H9 (cell line): ENCODE measurements at regions not wholly inside any gene's neighbourhood (a gene's known extent, or its start where the extent isn't known, plus 50 kb on each side); places are given as distances from the start of the nearest gene placed in this dataset.

Source experiments
- DNase-seq: peaks from one replicate; pipeline ENCODE4 v3.0.0-alpha.2; 2017
- H2AFZ ChIP-seq: one replicate; pipeline ENCODE4 v1.6.1; 2013; ENCODE audit warnings: mild to moderate bottlenecking, low read length, control low read depth, moderate library complexity
- H2AK5ac ChIP-seq: 2 replicates; pipeline ENCODE4 v1.6.1; 2013; ENCODE audit warnings: low read length, control low read depth, mixed read lengths; ENCODE audit not compliant: insufficient read length
- H2BK120ac ChIP-seq: one replicate; pipeline ENCODE4 v1.6.1; 2013; ENCODE audit warnings: low read depth, mild to moderate bottlenecking, low read length, control low read depth, inconsistent platforms; ENCODE audit not compliant: poor library complexity, severe bottlenecking
- H2BK12ac ChIP-seq: 2 replicates; pipeline ENCODE4 v1.6.1; 2013; ENCODE audit warnings: low read length, control low read depth, mixed read lengths, low read depth; ENCODE audit not compliant: insufficient read length
- H2BK15ac ChIP-seq: 2 replicates; pipeline ENCODE4 v1.6.1; 2013; ENCODE audit warnings: low read depth, low read length, control low read depth
- H2BK20ac ChIP-seq: one replicate; pipeline ENCODE4 v1.6.1; 2013; ENCODE audit warnings: low read depth, mild to moderate bottlenecking, low read length, control low read depth, inconsistent platforms; ENCODE audit not compliant: poor library complexity, severe bottlenecking
- H2BK5ac ChIP-seq: 2 replicates; pipeline ENCODE4 v1.6.1; 2013; ENCODE audit warnings: low read length, control low read depth, mixed read lengths; ENCODE audit not compliant: insufficient read length
- H3K14ac ChIP-seq: 2 replicates; pipeline ENCODE4 v1.6.1; 2013; ENCODE audit warnings: low read length, control low read depth; ENCODE audit not compliant: insufficient read depth
- H3K18ac ChIP-seq: 2 replicates; pipeline ENCODE4 v1.6.1; 2013; ENCODE audit warnings: low read depth, mild to moderate bottlenecking, mixed read lengths, low read length, control low read depth; ENCODE audit not compliant: insufficient read length
- H3K23ac ChIP-seq: 2 replicates; pipeline ENCODE4 v1.6.1; 2013; ENCODE audit warnings: low read length, control low read depth, mixed read lengths, low read depth; ENCODE audit not compliant: insufficient read length
- H3K23me2 ChIP-seq: 2 replicates; pipeline ENCODE4 v1.6.1; 2013; ENCODE audit warnings: low read depth, mild to moderate bottlenecking, mixed read lengths, low read length, control low read depth; ENCODE audit not compliant: insufficient read length, poor library complexity, severe bottlenecking
- H3K27ac ChIP-seq: 2 replicates; pipeline ENCODE4 v1.5.1; 2013; ENCODE audit warnings: low read length, control low read depth, mixed read lengths, low read depth; ENCODE audit not compliant: insufficient read length
- H3K27me3 ChIP-seq: 2 replicates; pipeline ENCODE4 v1.6.1; 2013; ENCODE audit warnings: low read length, control low read depth, inconsistent platforms; ENCODE audit not compliant: insufficient read depth
- H3K4ac ChIP-seq: 2 replicates; pipeline ENCODE4 v1.6.1; 2013; ENCODE audit warnings: low read depth, mild to moderate bottlenecking, control low read depth, inconsistent platforms, low read length, moderate library complexity
- H3K4me1 ChIP-seq: 2 replicates; pipeline ENCODE4 v1.6.1; 2013; ENCODE audit warnings: low read length, control low read depth, inconsistent platforms; ENCODE audit not compliant: insufficient read depth
- H3K4me2 ChIP-seq: 2 replicates; pipeline ENCODE4 v1.6.1; 2013; ENCODE audit warnings: low read length, control low read depth, mixed read lengths; ENCODE audit not compliant: insufficient read length, insufficient read depth
- H3K56ac ChIP-seq: 2 replicates; pipeline ENCODE4 v1.6.1; 2013; ENCODE audit warnings: low read depth, mild to moderate bottlenecking, mixed read lengths, low read length, control low read depth; ENCODE audit not compliant: insufficient read length
- H3K79me1 ChIP-seq: 2 replicates; pipeline ENCODE4 v1.6.1; 2013; ENCODE audit warnings: low read depth, mild to moderate bottlenecking, moderate library complexity, low read length, control low read depth, inconsistent platforms; ENCODE audit not compliant: insufficient read depth, poor library complexity, severe bottlenecking
- H3K79me2 ChIP-seq: 2 replicates; pipeline ENCODE4 v1.6.1; 2013; ENCODE audit warnings: low read length, control low read depth, inconsistent platforms; ENCODE audit not compliant: insufficient read depth
- H3K9ac ChIP-seq: 2 replicates; pipeline ENCODE4 v1.6.1; 2013; ENCODE audit warnings: low read length, control low read depth, mixed read lengths; ENCODE audit not compliant: insufficient read length; ENCODE audit errors: extremely low read depth
- H3K9me3 ChIP-seq: one replicate; pipeline ENCODE4 v1.6.1; 2013; ENCODE audit warnings: low read depth, low read length, inconsistent platforms; ENCODE audit not compliant: control insufficient read depth
- H3T11ph ChIP-seq: one replicate; pipeline ENCODE4 v1.6.1; 2013; ENCODE audit warnings: mild to moderate bottlenecking, low read length, control low read depth, inconsistent platforms
- H4K20me1 ChIP-seq: one replicate; pipeline ENCODE4 v1.6.1; 2013; ENCODE audit not compliant: control insufficient read depth, insufficient read length, insufficient read depth
- H4K5ac ChIP-seq: 2 replicates; pipeline ENCODE4 v1.6.1; 2013; ENCODE audit warnings: low read depth, mild to moderate bottlenecking, mixed read lengths, low read length, control low read depth; ENCODE audit not compliant: insufficient read length
- H4K8ac ChIP-seq: replicated peaks from 2 replicates; pipeline ENCODE4 v1.6.1; 2013; ENCODE audit warnings: low read length, control low read depth, mixed read lengths, low read depth; ENCODE audit not compliant: insufficient read length
- H4K91ac ChIP-seq: 2 replicates; pipeline ENCODE4 v1.6.1; 2013; ENCODE audit warnings: low read depth, mild to moderate bottlenecking, moderate library complexity, mixed read lengths, low read length, control low read depth; ENCODE audit not compliant: insufficient read length
- H3K27ac Mint-ChIP-seq, 3 experiments: 2 replicates in 2 of 3; 3 replicates in 1 of 3; pipeline ENCODE4 v1.8.0; 2020 to 2021; ENCODE audit warnings: mixed read lengths in 3 of 3, mild to moderate bottlenecking in 1 of 3, moderate library complexity in 1 of 3
- H3K27me3 Mint-ChIP-seq: 2 replicates; pipeline ENCODE4 v1.8.0; 2021; ENCODE audit warnings: low read depth, mild to moderate bottlenecking, moderate library complexity, mixed read lengths
- H3K36me3 Mint-ChIP-seq, 3 experiments: 2 replicates in 2 of 3; 3 replicates in 1 of 3; pipeline ENCODE4 v1.8.0; 2020 to 2021; ENCODE audit warnings: low read depth in 3 of 3, mixed read lengths in 3 of 3; ENCODE audit not compliant: insufficient read depth in 1 of 3
- H3K4me1 Mint-ChIP-seq, 2 experiments: 2 replicates each; pipeline ENCODE4 v1.8.0; 2020; ENCODE audit warnings: mixed read lengths in 2 of 2
- H3K4me3 Mint-ChIP-seq, 2 experiments: 2 replicates in 1 of 2; 3 replicates in 1 of 2; pipeline ENCODE4 v1.8.0; 2020 to 2021; ENCODE audit warnings: mild to moderate bottlenecking in 2 of 2, mixed read lengths in 2 of 2, moderate library complexity in 1 of 2
- H3K9me3 Mint-ChIP-seq, 2 experiments: 2 replicates in 1 of 2; 3 replicates in 1 of 2; pipeline ENCODE4 v1.8.0; 2020; ENCODE audit warnings: mild to moderate bottlenecking in 2 of 2, mixed read lengths in 2 of 2, moderate library complexity in 1 of 2
- WGBS: extraction: QIAGEN DNeasy Blood & Tissue Kit; methylation state at CpG from one replicate; pipeline ENCODE4 v1.1.7; 2013; ENCODE audit warnings: missing lambda C conversion rate, low lambda C conversion rate, mixed read lengths; ENCODE audit not compliant: insufficient read length; ENCODE audit errors: extremely low coverage; 5-methylcytosine and 5-hydroxymethylcytosine counted together
- TF ChIP-seq, protein P1 (sequence below): fragments of 200-600 bp; sonication (generic); conservative IDR thresholded peaks from 3 replicates; pipeline ENCODE4 v1.8.0; 2021; ENCODE audit warnings: antibody characterized with exemption, mild to moderate bottlenecking

GRCh38 chr1:5764959-5765358, 227.3 kb downstream of the NPHP4 start:
- H3K36me3 Mint-ChIP-seq, result peaks cover 5 to 17% (median 11%) of the 10 kb centered on the region in 3 experiments
- Histone ChIP-seq H3K27ac (no peak overlapping the region), H2AFZ (no peak overlapping the region), H3K4me2 (no peak overlapping the region), H3K14ac (no peak overlapping the region; the same call in 1 of the 2 replicates), H2AK5ac (no peak overlapping the region), H3K9ac (no peak overlapping the region), H2BK20ac (no peak overlapping the region), H3K4ac (no peak overlapping the region), H2BK120ac (no peak overlapping the region), H3K18ac (peak overlapping the region; percentile 27), H4K8ac (no peak overlapping the region), H3K27me3 (no peaks in the 10 kb centered on the region), H3K79me1 (no peaks in the 10 kb centered on the region), H3K79me2 (no peaks in the 10 kb centered on the region), H3K9me3 (peaks cover 6% of the 10 kb centered on the region), H2BK12ac (no peak overlapping the region), H3T11ph (no peak overlapping the region), H4K5ac (no peak overlapping the region), H3K23me2 (peaks cover 6% of the 10 kb centered on the region), H3K4me1 (peaks cover 9% of the 10 kb centered on the region; the same call in 1 of the 2 replicates), H2BK5ac (no peak overlapping the region), H3K56ac (no peak overlapping the region), H3K23ac (no peak overlapping the region), H4K20me1 (no peaks in the 10 kb centered on the region), H4K91ac (no peak overlapping the region), H2BK15ac (no peak overlapping the region)
- peaks cover 19 to 28% of the 10 kb centered on the region in 2 experiments for H3K9me3 Mint-ChIP-seq
- H3K27me3 Mint-ChIP-seq, result peaks cover 28% of the 10 kb centered on the region
- no peak overlapping the region for H3K27ac Mint-ChIP-seq
- H3K4me3 Mint-ChIP-seq, result no peak overlapping the region
- WGBS, result no CpG with 5 or more reads among the region's 10 CpGs
- H3K4me1 Mint-ChIP-seq, result peaks cover 49 to 50% of the 10 kb centered on the region in 2 experiments
- TF ChIP-seq, protein P1, sequence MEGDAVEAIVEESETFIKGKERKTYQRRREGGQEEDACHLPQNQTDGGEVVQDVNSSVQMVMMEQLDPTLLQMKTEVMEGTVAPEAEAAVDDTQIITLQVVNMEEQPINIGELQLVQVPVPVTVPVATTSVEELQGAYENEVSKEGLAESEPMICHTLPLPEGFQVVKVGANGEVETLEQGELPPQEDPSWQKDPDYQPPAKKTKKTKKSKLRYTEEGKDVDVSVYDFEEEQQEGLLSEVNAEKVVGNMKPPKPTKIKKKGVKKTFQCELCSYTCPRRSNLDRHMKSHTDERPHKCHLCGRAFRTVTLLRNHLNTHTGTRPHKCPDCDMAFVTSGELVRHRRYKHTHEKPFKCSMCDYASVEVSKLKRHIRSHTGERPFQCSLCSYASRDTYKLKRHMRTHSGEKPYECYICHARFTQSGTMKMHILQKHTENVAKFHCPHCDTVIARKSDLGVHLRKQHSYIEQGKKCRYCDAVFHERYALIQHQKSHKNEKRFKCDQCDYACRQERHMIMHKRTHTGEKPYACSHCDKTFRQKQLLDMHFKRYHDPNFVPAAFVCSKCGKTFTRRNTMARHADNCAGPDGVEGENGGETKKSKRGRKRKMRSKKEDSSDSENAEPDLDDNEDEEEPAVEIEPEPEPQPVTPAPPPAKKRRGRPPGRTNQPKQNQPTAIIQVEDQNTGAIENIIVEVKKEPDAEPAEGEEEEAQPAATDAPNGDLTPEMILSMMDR, result no peak
- no peak for DNase-seq
